ENCODE measurements at regions not wholly inside any gene's neighbourhood (a gene's known extent, or its start where the extent isn't known, plus 50 kb on each side); places are given as distances from the start of the nearest gene placed in this dataset.
A peak's percentile ranks its signal among the peaks of the same experiment; 100 is the strongest.

GRCh38 chr21:31405604-31406003, 61.5 kb upstream of the TIAM1 start:
- no peak for DNase-seq

GRCh38 chr21:31403596-31404333, 59.7 kb upstream of the TIAM1 start:
- DNase-seq, result no peak

GRCh38 chr21:31399591-31399990, 55.5 kb upstream of the TIAM1 start:
- no peak for DNase-seq

DNA sequence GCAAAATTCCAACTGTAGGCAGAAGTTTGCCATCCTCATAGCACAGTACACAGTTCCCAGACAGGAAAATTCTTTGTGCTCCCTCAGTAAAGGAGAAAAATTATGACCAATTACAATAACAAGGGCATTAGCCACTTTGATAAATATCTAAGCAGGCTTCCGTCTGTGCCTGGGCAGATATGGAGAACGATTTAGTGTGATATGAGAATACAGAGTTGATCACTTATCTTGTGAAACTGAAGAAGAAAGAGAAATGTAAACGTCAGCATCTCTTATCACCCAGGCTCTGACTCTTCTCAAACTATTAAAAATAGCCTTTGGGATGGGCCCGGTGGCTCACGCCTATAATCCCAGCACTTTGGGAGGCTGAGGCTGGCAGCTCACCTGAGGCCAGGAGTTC, 54.5 kb upstream of the TIAM1 start:
- no peak for DNase-seq

DNA sequence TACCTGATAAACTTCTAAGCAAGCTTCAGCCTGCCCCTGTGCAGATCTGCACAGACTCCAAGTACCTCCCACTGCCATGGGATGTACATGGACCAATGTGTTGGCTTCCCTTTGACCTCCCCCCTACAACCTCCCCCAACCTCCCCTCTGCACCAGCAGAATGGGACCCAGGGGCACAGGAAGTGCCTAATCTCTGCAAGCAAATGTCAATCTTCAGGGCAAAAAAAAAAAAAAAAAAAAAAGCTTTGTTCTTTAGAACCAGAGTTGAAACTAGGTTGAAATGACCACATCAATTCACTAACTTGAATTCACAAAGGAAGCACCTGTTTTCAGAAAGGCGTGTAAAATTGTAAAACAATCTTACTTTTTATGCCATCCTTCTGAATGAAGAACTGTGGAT, 53.9 kb upstream of the TIAM1 start:
- peak in 2 of 4 experiments; percentile 23 to 30 for DNase-seq

DNA sequence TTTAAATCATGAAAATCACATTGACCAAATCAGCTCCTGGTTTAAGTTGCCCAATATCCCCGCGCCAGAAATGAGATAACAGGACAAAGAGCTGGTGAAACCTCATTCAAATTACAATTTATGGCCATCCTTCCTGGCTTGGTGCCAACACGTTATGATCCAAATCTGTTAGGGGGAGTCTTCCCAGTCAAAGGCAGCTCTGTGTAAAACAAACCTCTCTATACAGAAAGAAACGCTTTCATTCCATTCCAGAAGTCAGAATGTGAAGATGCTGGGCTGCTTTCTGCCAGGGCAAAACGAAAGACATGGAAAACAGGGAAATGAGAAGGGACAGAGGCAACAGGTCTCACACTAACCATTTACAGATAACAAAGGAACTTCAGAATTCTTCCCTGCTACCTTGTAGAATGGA, 53.5 kb upstream of the TIAM1 start:
- DNase-seq, result no peak

DNA sequence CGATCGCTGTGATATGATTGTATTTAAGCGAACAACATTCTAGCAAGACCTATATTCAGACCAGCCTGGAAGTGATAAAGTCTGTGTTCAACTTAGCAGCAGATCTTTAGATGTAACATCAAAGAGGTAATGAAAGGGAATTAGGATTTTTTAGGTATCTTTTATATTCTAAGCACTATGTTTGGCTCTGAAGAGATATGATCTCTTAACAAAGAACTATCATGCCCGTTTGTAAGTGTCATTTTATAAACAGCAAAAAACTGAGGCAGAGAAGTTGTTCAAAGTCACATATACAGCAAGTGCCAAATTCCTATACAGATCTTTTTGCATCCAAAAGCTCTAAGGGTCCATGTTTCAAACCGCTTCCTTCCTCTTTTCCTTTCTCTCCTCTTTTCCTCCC, 53.0 kb upstream of the TIAM1 start:
- no peak for DNase-seq

- no peak for DNase-seq
Measured at GRCh38 chr21:31396399-31396798, 52.3 kb upstream of the TIAM1 start.

DNA sequence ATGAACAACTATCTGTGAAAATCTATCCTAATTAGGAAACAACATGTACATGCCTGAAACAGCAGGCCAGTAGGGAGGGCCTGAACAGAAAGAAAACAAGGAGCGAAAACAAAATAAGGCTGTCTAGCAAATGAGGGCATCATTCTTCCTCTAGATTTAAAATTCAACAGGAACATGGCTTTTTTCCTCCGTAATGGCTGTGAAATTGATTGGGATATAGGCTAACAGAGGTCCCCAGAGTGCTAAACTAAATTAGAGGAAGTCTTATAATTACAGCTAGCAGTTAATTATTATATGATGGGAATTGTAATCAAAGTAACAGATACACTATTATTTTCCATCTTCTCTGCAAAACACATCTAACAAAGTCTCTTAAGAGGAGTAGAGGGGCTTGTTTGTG, 51.7 kb upstream of the TIAM1 start:
- DNase-seq, result no peak

DNA sequence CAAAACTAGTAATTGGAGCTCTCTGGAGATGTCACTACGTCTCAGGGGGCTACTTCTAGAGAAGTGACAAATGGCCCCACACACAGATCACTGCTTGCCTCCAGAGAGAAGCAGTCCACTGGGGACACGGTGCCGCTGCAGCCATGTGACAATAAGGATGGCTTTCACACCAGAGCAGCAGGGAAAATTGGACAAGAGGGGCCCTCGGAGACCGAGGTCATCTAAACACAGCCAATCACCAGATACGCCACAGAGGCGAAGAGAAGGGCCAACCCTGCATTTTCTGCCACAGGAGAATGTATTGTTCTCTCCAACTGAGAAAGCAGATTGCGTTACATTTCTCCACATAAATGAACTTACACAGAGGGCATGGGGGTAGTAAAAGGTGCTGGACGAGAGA, 51.2 kb upstream of the TIAM1 start:
- DNase-seq, result no peak

GRCh38 chr21:31394309-31394708, 50.2 kb upstream of the TIAM1 start:
- no peak for DNase-seq

Measured in activated naive CD4-positive, alpha-beta T cell (primary cell).